Smooth muscle cell of the brain vasculature (primary cell): ENCODE measurements at regions not wholly inside any gene's neighbourhood (a gene's known extent, or its start where the extent isn't known, plus 50 kb on each side); places are given as distances from the start of the nearest gene placed in this dataset.

Source experiments
- DNase-seq: peaks from one replicate; pipeline ENCODE4 v3.0.0-alpha.2; 2012; ENCODE audit warnings: low read depth, low spot score

DNA sequence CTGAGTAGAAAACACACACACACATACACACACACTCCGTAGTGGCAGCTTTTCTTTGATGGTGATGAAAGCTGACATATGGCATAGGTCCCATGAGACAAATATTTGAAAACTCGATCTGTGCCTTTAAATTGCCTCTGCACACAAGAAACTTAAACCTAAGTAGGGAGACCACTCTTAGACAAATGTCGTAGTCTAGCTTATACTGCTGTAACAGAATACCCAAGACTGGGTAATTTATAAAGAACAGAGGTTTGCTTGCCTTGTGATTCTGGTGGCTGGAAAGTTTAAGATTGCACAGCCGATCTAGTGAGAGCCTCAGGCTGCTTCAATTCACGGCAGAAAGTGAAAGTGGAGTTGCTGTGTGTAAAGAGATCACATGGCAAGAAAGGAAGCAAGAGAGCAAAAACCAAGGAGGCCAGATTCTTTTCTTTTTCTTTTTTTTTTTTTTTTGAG lies 489.4 kb upstream of the SORCS1 start:
- DNase-seq = no peak

DNA sequence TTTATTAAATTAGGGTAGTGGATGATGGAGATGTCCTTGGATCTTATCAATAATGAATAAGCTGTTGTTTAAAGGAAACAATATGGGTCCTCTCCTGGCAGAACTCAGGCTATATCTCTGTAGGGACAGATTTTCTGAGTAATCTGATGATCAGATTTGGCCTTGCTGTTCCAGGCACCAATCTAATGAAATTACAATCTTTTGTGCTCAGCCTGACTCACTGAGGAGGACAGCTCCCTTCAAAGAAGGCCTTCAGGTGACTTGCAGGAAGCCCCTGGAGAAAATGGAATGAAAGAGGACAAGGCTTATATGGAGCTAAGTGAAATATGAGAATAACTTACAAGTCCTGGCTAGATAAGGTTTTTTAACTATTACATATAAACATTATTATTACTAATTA lies 486.4 kb upstream of the SORCS1 start:
- DNase-seq = no peak

DNA sequence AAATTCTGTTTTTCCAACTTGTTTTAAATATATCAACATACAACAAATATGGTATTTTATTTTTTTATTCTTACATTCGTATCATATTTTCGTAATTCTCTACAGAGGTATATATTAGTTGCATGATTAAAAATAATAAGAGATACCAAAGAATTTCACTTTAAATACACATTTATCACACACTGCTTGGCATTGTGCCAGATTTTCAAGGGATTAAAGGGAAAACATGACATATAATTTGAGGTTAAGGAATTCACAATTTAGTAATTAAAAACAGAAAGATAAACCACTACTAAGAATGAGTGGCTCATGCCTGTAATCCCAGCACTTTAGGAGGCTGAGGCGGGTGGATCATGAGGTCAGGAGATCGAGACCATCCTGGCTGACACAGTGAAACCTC lies 484.7 kb upstream of the SORCS1 start:
- no peak for DNase-seq

GRCh38 chr10:107647462-107647861 lies 483.0 kb upstream of the SORCS1 start:
- no peak for DNase-seq

DNA sequence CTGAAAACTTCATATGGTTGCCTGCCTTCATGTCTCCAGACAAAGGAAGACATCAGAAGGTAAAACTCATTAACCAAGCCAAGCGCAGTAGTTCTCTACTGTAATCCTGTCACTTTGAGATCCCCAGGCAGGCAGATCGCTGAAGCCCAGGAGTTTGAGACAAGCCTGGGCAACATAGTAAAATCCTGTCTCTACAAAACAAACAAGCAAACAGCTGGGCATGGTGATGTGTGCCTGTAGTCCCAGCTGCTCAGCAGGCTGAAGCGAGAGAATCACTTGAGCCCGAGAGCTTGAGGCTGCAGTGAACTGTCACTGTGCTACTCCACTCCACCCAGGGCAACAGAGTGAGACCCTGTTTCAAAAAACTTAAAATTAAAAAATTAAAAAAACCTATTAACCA lies 467.4 kb upstream of the SORCS1 start:
- no peak for DNase-seq

DNA sequence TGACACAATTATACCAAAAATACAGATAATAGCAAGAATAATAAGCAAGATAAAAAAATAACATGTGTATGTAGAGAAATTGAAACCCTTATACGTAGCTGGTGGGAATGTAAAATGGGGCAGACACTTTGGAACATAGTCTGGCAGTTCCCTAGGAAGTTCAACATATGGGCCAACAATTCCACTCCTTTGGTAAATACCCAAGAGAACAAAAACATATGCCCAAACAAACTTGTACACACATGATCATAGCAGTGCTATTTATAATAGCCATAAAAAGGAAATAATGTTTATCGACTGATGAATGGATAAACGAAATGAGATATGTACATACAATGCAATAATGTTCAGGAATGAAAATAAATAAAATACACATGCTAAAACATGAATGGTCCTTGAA lies 462.4 kb upstream of the SORCS1 start:
- no peak for DNase-seq

- DNase-seq = no peak
Measured at GRCh38 chr10:107623292-107623691, 458.8 kb upstream of the SORCS1 start.

GRCh38 chr10:107619139-107619538 lies 454.6 kb upstream of the SORCS1 start:
- no peak for DNase-seq

DNA sequence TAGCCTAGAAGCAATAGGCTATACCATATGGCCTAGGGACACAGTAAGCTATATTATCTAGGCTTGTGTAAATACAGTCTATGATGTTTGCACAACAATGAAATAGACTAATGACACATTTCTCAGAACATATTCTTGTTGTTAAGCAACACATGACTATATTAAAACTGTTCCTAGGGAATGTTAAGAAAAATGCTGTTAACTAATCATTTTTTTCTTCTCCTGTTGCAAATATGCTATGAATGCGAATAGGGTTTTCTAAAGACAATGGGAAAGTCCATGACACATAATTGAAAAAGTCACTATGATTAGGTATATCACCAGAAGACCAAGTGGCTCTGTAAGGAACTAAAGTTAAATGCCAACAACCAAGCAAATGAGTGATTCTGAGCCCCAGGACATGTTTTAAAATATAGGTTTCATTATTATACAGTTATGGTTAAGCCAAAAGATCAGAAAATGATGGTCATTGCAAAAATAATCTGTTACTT lies 454.0 kb upstream of the SORCS1 start:
- no peak for DNase-seq

GRCh38 chr10:107616463-107617410 lies 452.2 kb upstream of the SORCS1 start:
- DNase-seq = no peak

GRCh38 chr10:107616031-107616430 lies 451.5 kb upstream of the SORCS1 start:
- DNase-seq = no peak

DNA sequence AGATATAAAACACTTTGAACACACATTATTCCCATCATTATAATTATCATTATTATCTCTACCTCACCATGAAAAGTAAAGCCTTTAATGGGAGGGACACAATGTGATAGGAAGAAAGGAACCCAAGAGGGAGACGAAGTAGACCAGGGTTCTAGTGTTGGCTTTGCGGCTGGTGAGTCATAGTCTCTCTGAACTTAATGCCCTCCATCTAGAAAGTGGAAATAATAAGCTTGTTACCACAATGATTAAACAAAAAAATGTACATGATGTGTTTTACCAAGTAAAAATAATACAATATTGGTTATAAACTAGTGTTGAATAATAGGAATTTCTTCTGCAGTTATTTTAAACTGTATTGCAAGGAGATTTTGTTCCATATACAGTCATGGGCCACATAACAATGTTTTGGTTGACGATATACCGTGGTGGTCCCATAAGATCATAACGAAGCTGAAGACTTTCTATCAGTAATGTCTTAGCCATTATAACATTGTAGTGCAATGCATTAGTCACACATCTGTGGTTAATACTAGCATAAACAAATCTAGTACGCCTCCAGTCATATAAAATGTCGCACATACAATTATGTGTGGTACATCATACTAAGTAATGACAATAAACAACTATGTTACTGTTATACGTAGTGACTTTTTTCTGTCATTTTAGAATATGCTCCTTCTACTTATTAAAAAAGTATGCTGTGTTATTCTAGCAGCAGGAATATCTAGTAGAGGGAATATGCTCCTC lies 450.6 kb upstream of the SORCS1 start:
- no peak for DNase-seq

GRCh38 chr10:107611115-107611514 lies 446.6 kb upstream of the SORCS1 start:
- DNase-seq = no peak

DNA sequence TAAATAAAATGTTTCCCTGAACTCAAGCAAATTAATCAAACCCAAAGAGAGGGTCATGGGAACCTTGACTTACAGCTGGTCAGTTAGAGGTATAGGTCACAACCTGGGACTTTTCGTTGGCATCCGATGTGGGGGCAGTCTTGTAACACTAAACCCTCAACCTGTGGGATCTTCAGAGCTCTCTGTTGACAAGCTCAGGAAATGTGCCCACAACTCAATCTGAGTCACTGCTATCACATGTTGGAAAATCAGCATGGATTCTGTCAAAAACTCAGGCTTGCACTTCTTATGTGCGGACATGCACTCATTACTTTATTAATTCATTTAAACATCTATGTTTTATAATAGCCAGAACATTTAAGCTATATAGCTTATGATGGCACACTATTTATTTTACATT lies 424.6 kb upstream of the SORCS1 start:
- DNase-seq = no peak

DNA sequence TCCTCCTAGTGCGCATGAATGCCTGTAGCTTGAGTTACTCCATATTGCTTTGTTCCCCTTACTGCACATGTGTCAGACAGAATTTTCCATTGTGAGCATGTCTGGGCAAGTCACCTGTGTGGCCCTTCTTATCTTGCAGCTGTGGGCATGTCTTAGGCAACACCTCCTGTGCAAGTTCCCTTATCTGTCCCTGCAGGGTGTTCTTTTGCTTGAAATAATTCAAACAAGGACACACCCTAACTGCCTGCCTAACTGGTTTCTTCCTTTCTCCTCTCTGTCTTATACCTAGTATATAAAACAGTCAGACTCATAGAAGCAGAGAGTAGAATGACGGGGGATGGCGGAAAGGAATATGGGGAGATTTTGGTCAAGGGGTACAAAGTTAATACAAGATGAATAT lies 421.1 kb upstream of the SORCS1 start:
- no peak for DNase-seq

GRCh38 chr10:107583974-107584373 lies 419.5 kb upstream of the SORCS1 start:
- DNase-seq = no peak

GRCh38 chr10:107579970-107580369 lies 415.5 kb upstream of the SORCS1 start:
- no peak for DNase-seq

GRCh38 chr10:107577221-107577620 lies 412.7 kb upstream of the SORCS1 start:
- no peak for DNase-seq

DNA sequence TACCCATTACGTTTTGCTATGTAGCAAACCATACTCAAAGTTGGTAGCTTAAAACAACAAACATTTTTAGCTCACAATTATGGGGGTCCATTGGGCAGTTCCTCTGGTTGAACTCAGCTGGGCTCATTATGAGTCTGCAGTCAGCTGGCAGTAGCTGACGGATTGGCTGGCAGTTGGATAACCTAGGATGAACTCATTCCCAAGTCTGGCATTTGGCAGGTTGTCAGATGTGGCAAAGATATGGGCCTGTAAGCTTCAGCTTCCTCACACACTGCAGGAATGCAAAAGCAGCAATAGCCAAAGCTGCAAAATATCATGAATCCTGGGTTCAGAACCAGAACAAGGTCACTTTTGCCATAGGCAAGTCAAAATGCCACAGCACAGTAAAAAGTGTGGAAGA lies 412.2 kb upstream of the SORCS1 start:
- DNase-seq = no peak

DNA sequence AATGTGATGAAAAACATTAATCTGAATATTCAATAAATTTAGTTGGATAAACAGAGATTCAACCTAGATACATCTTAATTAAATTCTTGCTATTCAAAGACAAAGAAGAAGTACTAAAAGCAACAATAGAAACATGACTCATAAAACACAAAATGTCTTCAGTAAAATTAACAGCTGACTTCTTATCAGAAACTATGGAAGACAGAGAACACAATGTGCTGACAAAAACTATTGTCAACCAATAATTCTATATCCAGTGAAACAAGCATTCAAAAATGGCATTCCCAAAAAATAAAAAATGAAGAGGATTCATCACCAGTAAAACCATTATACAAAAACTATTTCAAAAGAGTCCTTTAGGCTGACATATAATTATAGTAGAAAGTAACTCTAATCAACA lies 400.5 kb upstream of the SORCS1 start:
- no peak for DNase-seq

GRCh38 chr10:107561136-107561650 lies 396.7 kb upstream of the SORCS1 start:
- no peak for DNase-seq

- DNase-seq = no peak
Measured at GRCh38 chr10:107557916-107558315, 393.4 kb upstream of the SORCS1 start.
